ENCODE measurements at regions not wholly inside any gene's neighbourhood (a gene's known extent, or its start where the extent isn't known, plus 50 kb on each side); places are given as distances from the start of the nearest gene placed in this dataset.

DNA sequence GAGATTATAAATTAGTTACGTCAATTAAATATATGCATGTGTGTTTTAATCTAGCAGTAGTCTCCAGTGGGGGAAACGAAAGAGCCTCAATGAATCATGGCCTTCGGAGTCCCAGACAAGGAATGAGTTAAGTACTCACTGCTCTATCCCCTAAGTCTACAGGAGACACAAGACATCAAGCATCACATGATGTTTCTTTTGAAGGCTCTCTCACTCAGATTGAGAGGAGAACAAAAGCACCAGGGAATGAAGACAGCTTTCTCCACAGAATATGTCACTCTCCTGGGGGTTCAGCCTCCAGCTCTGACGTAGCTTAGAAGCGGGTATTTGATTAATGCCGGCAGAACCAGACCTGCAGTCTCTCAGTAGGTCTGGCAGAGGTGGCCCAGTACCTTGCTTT is 381.4 kb downstream of the ACTL7B start:
- CTCF ChIA-PET = no interaction called here
- 63% methylated on average over 3 of the region's 6 CpGs for WGBS (ENCODE audit: insufficient coverage)
- POLR2A ChIA-PET = no interaction called here
- no peak overlapping the region for H3K4me3 Mint-ChIP-seq
- no peak overlapping the region for H3K4me3 ChIP-seq (ENCODE audit: control insufficient read depth in 1 of 2, extremely low read depth in 1 of 2, low read length in 1 of 2)
- no peaks in the 10 kb centered on the region for H3K9me3 ChIP-seq
- H3K27me3 Mint-ChIP-seq = no peaks in the 10 kb centered on the region
- no peaks in the 10 kb centered on the region for H3K27me3 ChIP-seq (replicated peaks in 1 of 2; ENCODE audit: control insufficient read depth in 2 of 2, extremely low read depth in 1 of 2, insufficient read depth in 2 of 2, low read length in 1 of 2)
- no peak overlapping the region for H3K27ac Mint-ChIP-seq
- H3K4me1 ChIP-seq (ENCODE audit: control insufficient read depth in 1 of 2, extremely low read depth in 1 of 2, insufficient read depth in 2 of 2, low read length in 2 of 2) = no peaks in the 10 kb centered on the region
- no peaks in the 10 kb centered on the region for H3K4me1 Mint-ChIP-seq
- H3K36me3 ChIP-seq (ENCODE audit: control insufficient read depth in 2 of 2, extremely low read depth in 1 of 2, insufficient read depth in 1 of 2, low read length in 1 of 2) = no peaks in the 10 kb centered on the region
- H3K27ac ChIP-seq (ENCODE audit: low read length) = no peak overlapping the region
- no peak for ATAC-seq (replicated peaks in 1 of 4)
- no peaks in the 10 kb centered on the region for H3K36me3 Mint-ChIP-seq
- H3K9me3 Mint-ChIP-seq = peaks cover 0 to 2% (median under 1%) of the 10 kb centered on the region in 3 donors
- no peak for DNase-seq

- H3K4me1 ChIP-seq (ENCODE audit: control insufficient read depth in 1 of 2, extremely low read depth in 1 of 2, insufficient read depth in 2 of 2, low read length in 2 of 2) = no peaks in the 10 kb centered on the region
- peaks cover 0 to 3% (median 2%) of the 10 kb centered on the region in 3 donors for H3K9me3 Mint-ChIP-seq
- H3K36me3 ChIP-seq (ENCODE audit: control insufficient read depth in 2 of 2, extremely low read depth in 1 of 2, insufficient read depth in 1 of 2, low read length in 1 of 2) = no peaks in the 10 kb centered on the region
- POLR2A ChIA-PET = no interaction called here
- no peak overlapping the region for H3K4me3 ChIP-seq (ENCODE audit: control insufficient read depth in 1 of 2, extremely low read depth in 1 of 2, low read length in 1 of 2)
- H3K27me3 ChIP-seq (replicated peaks in 1 of 2; ENCODE audit: control insufficient read depth in 2 of 2, extremely low read depth in 1 of 2, insufficient read depth in 2 of 2, low read length in 1 of 2) = no peaks in the 10 kb centered on the region
- WGBS (ENCODE audit: insufficient coverage) = 91% methylated on average over 7 of the region's 9 CpGs
- no peak overlapping the region for H3K4me3 Mint-ChIP-seq
- DNase-seq (no peak), ATAC-seq (replicated peaks in 1 of 4) (no peak)
- H3K4me1 Mint-ChIP-seq = no peaks in the 10 kb centered on the region
- H3K9me3 ChIP-seq = no peaks in the 10 kb centered on the region
- no peak overlapping the region for H3K27ac ChIP-seq (ENCODE audit: low read length)
- CTCF ChIA-PET = no interaction called here
- H3K27me3 Mint-ChIP-seq = no peaks in the 10 kb centered on the region
- no peaks in the 10 kb centered on the region for H3K36me3 Mint-ChIP-seq
- H3K27ac Mint-ChIP-seq = no peak overlapping the region
Measured at GRCh38 chr9:108473209-108474112, 382.3 kb downstream of the ACTL7B start.

DNA sequence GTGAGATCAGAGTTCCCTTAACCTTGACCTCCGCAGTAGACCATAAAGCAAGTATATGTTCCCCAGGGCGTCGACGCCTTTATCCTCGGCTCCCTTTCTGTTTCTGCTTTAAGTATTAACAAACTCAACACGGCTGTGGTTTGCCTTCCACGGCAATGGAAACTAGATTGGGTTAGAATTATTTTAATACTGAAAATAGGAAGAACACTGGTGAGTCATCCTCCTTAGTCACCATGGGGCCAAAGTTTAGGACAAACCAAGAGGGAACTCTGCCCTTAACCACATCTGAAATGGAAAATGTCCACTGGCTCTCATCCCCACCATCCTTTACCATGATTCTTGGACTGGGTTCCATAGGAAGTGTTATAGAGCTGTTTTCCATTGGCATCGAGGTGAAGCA is 386.1 kb downstream of the ACTL7B start:
- Mint-ChIP-seq H3K27me3 (no peaks in the 10 kb centered on the region), H3K9me3 (peaks cover 2 to 6% (median 5%) of the 10 kb centered on the region in 3 donors), H3K36me3 (no peaks in the 10 kb centered on the region), H3K4me1 (no peaks in the 10 kb centered on the region), H3K4me3 (no peak overlapping the region), H3K27ac (no peak overlapping the region)
- ATAC-seq (replicated peaks in 1 of 4) (no peak), DNase-seq (no peak)
- CTCF ChIA-PET = no interaction called here
- Histone ChIP-seq H3K4me3 (ENCODE audit: control insufficient read depth in 1 of 2, extremely low read depth in 1 of 2, low read length in 1 of 2) (no peak overlapping the region), H3K27me3 (replicated peaks in 1 of 2; ENCODE audit: control insufficient read depth in 2 of 2, extremely low read depth in 1 of 2, insufficient read depth in 2 of 2, low read length in 1 of 2) (no peaks in the 10 kb centered on the region), H3K4me1 (ENCODE audit: control insufficient read depth in 1 of 2, extremely low read depth in 1 of 2, insufficient read depth in 2 of 2, low read length in 2 of 2) (no peaks in the 10 kb centered on the region), H3K36me3 (ENCODE audit: control insufficient read depth in 2 of 2, extremely low read depth in 1 of 2, insufficient read depth in 1 of 2, low read length in 1 of 2) (no peaks in the 10 kb centered on the region), H3K9me3 (no peaks in the 10 kb centered on the region), H3K27ac (ENCODE audit: low read length) (no peak overlapping the region)
- WGBS (ENCODE audit: insufficient coverage) = 57% methylated on average over 1 of the region's 8 CpGs
- POLR2A ChIA-PET = no interaction called here

GRCh38 chr9:108468364-108468763 is 387.4 kb downstream of the ACTL7B start:
- DNase-seq = peak in 1 of 35 experiments; percentile 1
- 86% methylated on average over 1 of the region's 4 CpGs for WGBS (ENCODE audit: insufficient coverage)
- Histone ChIP-seq H3K4me3 (ENCODE audit: control insufficient read depth in 1 of 2, extremely low read depth in 1 of 2, low read length in 1 of 2) (no peak overlapping the region), H3K27me3 (replicated peaks in 1 of 2; ENCODE audit: control insufficient read depth in 2 of 2, extremely low read depth in 1 of 2, insufficient read depth in 2 of 2, low read length in 1 of 2) (no peaks in the 10 kb centered on the region), H3K27ac (ENCODE audit: low read length) (no peak overlapping the region), H3K9me3 (no peaks in the 10 kb centered on the region), H3K4me1 (ENCODE audit: control insufficient read depth in 1 of 2, extremely low read depth in 1 of 2, insufficient read depth in 2 of 2, low read length in 2 of 2) (no peaks in the 10 kb centered on the region), H3K36me3 (ENCODE audit: control insufficient read depth in 2 of 2, extremely low read depth in 1 of 2, insufficient read depth in 1 of 2, low read length in 1 of 2) (no peaks in the 10 kb centered on the region)
- peaks cover 2 to 6% (median 5%) of the 10 kb centered on the region in 3 donors for H3K9me3 Mint-ChIP-seq
- H3K27ac Mint-ChIP-seq = no peak overlapping the region
- no peaks in the 10 kb centered on the region for H3K27me3 Mint-ChIP-seq
- no peaks in the 10 kb centered on the region for H3K36me3 Mint-ChIP-seq
- ATAC-seq (replicated peaks in 1 of 4) = no peak
- ChIA-PET CTCF (no interaction called here), POLR2A (no interaction called here)
- H3K4me3 Mint-ChIP-seq = no peak overlapping the region
- H3K4me1 Mint-ChIP-seq = no peaks in the 10 kb centered on the region

DNA sequence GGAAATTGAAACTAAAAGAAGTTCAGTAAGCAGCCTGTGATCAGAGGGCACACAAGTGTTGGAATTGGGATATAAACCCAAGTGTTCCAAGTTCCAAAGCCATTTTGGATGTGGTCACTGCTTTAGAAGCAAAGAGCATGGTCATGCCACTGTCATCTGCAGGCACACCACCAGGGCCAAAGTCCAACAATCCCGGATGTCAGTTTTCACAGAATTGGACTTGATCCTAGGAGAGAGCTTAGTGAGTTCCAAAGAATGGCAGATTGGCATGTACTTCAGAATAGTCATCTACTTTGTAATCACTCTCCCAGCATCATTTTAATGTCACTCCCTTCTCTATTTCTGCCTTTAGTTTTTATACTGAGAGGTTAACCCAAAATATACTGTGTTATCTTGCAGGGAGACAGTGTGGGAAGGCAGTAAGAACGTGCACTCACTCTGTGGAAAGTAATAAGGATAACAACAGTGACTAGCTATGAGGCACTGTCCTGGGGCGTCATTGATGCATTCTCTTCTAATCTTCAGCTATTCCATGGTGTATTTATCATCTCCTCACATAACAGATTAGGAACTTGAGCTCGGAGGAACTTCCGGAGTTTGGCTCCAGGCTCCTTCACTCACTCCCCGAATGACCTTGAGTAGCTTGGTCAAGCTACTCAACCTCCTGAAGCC is 388.0 kb downstream of the ACTL7B start:
- POLR2A ChIA-PET = no interaction called here
- DNase-seq = no peak

GRCh38 chr9:108467161-108467560 is 388.6 kb downstream of the ACTL7B start:
- CTCF ChIA-PET = no interaction called here
- Mint-ChIP-seq H3K4me1 (no peaks in the 10 kb centered on the region), H3K27ac (no peak overlapping the region), H3K27me3 (no peaks in the 10 kb centered on the region), H3K4me3 (no peak overlapping the region), H3K9me3 (peaks cover 2 to 6% (median 5%) of the 10 kb centered on the region in 3 donors), H3K36me3 (no peaks in the 10 kb centered on the region)
- Histone ChIP-seq H3K9me3 (no peaks in the 10 kb centered on the region), H3K27ac (ENCODE audit: low read length) (no peak overlapping the region), H3K27me3 (replicated peaks in 1 of 2; ENCODE audit: control insufficient read depth in 2 of 2, extremely low read depth in 1 of 2, insufficient read depth in 2 of 2, low read length in 1 of 2) (no peaks in the 10 kb centered on the region), H3K4me1 (ENCODE audit: control insufficient read depth in 1 of 2, extremely low read depth in 1 of 2, insufficient read depth in 2 of 2, low read length in 2 of 2) (no peaks in the 10 kb centered on the region), H3K36me3 (ENCODE audit: control insufficient read depth in 2 of 2, extremely low read depth in 1 of 2, insufficient read depth in 1 of 2, low read length in 1 of 2) (no peaks in the 10 kb centered on the region), H3K4me3 (ENCODE audit: control insufficient read depth in 1 of 2, extremely low read depth in 1 of 2, low read length in 1 of 2) (no peak overlapping the region)
- no CpG with 5 or more reads among the region's 2 CpGs for WGBS (ENCODE audit: insufficient coverage)
- POLR2A ChIA-PET = no interaction called here
- ATAC-seq (replicated peaks in 1 of 4) = no peak
- no peak for DNase-seq

More for the DNA sequence above, 388.0 kb downstream of the ACTL7B start:
- H3K27ac Mint-ChIP-seq = no peak overlapping the region
- 90% methylated on average over 2 of the region's 6 CpGs for WGBS (ENCODE audit: insufficient coverage)
- Histone ChIP-seq H3K27ac (ENCODE audit: low read length) (no peak overlapping the region), H3K36me3 (ENCODE audit: control insufficient read depth in 2 of 2, extremely low read depth in 1 of 2, insufficient read depth in 1 of 2, low read length in 1 of 2) (no peaks in the 10 kb centered on the region), H3K4me3 (ENCODE audit: control insufficient read depth in 1 of 2, extremely low read depth in 1 of 2, low read length in 1 of 2) (no peak overlapping the region), H3K9me3 (no peaks in the 10 kb centered on the region), H3K4me1 (ENCODE audit: control insufficient read depth in 1 of 2, extremely low read depth in 1 of 2, insufficient read depth in 2 of 2, low read length in 2 of 2) (no peaks in the 10 kb centered on the region), H3K27me3 (replicated peaks in 1 of 2; ENCODE audit: control insufficient read depth in 2 of 2, extremely low read depth in 1 of 2, insufficient read depth in 2 of 2, low read length in 1 of 2) (no peaks in the 10 kb centered on the region)
- no peak for ATAC-seq (replicated peaks in 1 of 4)
- H3K4me3 Mint-ChIP-seq = no peak overlapping the region
- H3K9me3 Mint-ChIP-seq = peaks cover 2 to 6% (median 5%) of the 10 kb centered on the region in 3 donors
- CTCF ChIA-PET = no interaction called here
- no peaks in the 10 kb centered on the region for H3K4me1 Mint-ChIP-seq
- H3K36me3 Mint-ChIP-seq = no peaks in the 10 kb centered on the region
- no peaks in the 10 kb centered on the region for H3K27me3 Mint-ChIP-seq
